NCI-H1930 (cell line): ENCODE measurements at regions not wholly inside any gene's neighbourhood (a gene's known extent, or its start where the extent isn't known, plus 50 kb on each side); places are given as distances from the start of the nearest gene placed in this dataset.

Source experiments
- DNase-seq, 2 experiments: peaks; one replicate each; lab custom pipeline; 2025; lab: John Stamatoyannopoulos, UW

GRCh38 chr6:101212640-101213039, 180.9 kb upstream of the GRIK2 start:
- DNase-seq = no peak

GRCh38 chr6:101222007-101222406, 171.5 kb upstream of the GRIK2 start:
- DNase-seq = no peak

GRCh38 chr6:101224751-101225150, 168.8 kb upstream of the GRIK2 start:
- DNase-seq = no peak

DNA sequence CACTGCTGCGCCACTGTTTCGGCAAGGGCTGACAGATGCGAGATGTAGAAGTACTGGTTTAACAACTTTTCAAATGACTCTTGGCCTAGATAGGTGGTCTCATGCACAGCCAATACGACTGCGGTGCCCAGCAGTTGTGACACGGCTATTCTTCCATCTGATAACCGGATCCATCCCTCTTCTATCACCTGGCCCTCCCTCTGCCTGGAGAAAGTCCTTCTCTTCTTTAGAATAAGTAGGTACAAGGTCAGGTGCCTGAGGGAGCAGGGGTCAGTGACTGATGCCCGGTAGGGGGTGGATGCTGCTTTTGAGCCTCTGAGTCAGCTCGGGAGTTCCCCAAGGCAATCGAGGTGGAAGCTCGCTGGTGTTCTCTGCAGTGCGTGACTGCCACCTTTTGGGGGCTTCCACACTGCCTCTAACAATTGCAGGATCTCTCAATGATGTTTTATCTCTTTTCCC, 166.8 kb upstream of the GRIK2 start:
- peak in 1 of 2 experiments; percentile 1 for DNase-seq

- DNase-seq = no peak
Measured at GRCh38 chr6:101230866-101231265, 162.6 kb upstream of the GRIK2 start.

DNA sequence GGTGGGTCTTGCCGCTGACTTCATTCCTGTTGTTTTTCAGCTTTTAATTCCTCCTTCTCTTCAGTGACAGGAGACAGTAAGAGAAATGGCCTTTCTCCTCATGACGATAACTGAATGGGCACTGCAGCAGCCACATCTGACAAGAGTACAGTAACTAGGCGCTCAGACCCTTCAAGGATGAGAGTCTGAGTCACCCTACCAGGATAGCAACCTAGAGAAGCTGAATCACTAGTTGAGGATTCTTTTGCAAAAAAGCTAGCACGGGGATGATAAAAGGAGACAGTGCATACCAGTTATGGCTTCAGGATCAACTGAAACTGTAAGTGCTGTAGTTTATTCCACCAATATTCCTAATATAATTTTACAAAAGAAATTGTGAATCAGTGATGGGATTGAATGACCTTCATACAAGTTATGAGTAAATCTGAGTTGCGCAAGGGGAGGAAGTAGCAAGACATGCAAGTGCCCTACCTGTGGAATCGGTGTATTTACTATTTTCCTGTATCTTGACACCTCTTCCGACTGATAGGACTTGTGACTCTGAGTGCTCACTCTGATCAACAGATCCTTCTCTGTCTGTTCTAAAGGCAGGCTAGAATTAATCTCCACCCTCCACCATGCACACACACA, 161.8 kb upstream of the GRIK2 start:
- DNase-seq = no peak

DNA sequence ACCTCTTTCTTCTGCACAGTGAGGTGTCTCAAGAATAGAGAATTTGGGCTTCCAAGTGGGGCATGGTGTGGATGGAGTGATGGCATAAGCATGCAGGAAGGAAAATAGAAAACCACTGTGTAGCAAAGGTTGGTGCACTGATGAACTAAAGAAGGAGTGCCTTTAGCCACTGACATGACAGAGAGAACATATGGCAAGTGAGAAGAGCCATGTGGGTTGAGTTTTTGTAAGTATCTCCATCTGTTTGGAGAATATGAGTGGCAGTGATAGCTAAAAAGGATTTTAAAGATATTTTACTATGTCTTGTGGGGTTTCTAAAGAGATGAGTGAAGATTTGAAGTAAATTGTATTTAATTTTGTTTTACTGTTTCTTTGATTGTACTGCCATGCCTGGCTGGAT, 160.5 kb upstream of the GRIK2 start:
- DNase-seq = no peak

- DNase-seq = no peak
Measured at GRCh38 chr6:101236709-101237108, 156.8 kb upstream of the GRIK2 start.

DNA sequence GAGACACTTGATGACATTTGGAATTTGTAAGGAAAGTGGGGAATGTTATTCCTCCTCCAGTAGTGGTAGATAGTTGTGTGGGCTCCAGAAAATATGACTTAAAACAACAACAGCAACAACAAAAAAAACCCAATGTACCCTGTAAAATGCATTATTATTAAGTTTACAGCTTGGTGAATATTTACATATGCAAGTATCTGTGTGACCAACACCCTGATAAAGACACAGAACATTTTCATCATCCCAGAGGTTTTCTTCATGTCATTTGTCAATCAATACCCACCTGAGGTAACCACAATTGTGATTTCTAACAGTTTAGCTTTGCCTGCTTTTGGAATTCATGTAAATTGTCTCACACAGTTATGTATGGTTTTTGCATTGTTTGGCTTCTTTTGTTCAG, 152.1 kb upstream of the GRIK2 start:
- DNase-seq = no peak

DNA sequence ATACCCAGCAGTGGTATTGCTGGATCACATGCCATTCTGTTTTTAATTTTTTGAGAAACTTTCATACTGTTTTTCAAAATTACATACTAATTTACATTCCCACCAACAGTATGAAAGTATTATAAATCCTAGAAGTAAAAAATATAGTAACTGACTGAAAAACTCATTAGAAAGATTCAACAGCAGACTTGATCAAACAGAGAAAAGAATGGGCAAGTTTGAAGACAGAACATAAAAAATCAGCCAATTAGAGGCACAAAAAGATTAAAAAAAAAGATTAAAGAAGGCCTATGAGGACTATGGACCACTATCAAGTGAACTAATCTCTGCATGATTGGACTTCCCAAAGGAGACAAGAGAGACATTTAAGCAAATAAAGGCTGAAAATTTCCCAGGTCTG, 144.0 kb upstream of the GRIK2 start:
- no peak for DNase-seq

DNA sequence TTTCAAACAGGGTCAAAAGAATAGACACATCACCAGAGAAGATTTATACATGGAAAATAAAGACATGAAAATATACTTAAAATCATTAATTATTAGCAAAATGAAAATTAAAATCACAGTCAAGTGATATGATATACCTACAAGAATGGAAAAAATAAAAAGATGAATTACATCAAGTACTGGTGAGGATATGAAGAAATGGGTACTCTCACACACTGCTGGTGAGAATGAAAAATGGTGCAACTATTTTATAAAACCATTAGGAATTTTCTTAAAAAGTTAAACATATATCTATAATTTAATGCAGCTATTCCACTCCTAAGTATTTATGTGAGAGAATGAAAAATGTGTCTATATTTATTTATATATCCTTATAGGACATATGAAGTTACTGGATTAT, 136.3 kb upstream of the GRIK2 start:
- no peak for DNase-seq

DNA sequence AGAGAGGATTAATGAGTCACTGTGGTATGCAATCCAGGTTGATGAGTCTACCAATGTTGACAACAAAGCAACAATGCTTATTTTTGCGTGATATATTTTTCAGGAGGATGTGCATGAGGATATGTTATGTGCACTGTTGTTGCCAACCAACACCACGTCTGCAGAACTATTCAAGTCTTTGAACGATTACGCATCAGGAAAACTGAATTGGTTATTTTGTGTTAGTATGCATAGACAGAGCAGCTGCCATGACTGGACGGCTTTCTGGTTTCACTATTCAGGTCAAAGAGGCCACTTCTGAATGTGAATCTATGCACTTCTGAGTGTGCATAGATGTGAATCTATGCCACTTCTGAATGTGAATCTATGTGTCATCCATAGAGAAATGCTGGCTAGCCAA, 134.0 kb upstream of the GRIK2 start:
- DNase-seq = no peak

DNA sequence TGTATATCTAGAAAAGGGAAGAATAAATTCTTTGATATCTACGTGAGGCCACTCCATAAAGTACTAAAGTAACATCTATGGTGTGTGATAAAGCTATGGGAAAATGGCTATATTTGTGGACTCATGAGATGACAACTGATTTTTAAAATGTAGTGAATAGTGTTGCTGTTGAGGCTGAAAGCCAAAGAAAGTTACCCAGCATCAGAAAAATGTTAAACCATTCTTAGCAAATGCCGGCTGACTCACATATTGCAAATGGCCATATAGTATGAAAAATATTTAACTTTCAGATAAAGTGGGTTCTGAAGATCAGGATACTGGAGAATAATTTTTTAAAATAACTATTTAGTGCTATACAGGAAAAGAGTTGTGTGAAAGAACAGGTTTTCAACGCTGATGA, 129.9 kb upstream of the GRIK2 start:
- no peak for DNase-seq

GRCh38 chr6:101266063-101266462, 127.4 kb upstream of the GRIK2 start:
- DNase-seq = no peak

DNA sequence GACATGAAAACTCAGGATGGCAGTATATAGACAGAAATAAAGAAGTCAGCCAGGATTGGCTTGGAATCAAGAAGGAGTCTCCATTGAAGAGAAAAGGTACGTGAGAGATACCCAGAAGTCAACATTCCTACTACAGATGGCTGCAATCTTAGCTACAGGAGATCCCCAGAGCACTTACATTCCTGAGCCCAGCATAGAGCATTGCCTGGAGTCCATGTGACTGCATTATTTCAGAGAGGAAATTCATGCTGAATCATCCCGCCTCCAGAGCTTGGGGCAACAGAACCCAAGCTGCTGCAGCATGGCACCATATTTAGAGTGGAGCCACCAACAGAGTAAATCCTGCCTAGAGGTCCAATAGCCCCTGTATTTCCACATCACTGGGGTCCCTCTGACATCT, 125.0 kb upstream of the GRIK2 start:
- no peak for DNase-seq

- no peak for DNase-seq
Measured at GRCh38 chr6:101275251-101275650, 118.3 kb upstream of the GRIK2 start.

- DNase-seq = no peak
Measured at GRCh38 chr6:101276066-101276465, 117.4 kb upstream of the GRIK2 start.

DNA sequence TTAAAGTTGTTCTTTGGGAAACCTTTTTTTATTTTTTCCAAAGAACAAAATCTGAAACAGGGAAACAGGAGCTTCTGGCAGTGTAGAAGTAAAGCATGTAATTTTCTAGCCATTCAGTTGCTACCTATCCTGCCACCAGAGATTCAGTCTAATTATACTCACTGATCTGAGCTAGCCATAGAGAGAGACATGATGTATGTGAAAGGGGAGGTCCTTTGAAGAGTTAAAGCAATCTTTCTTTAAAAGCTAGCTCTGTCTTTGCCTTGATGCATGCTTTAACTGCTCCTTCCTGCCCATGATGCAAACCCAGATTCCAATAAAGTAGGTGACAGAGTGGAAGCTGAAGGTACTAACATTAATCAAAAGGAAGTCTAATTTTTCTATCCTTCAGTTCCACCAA, 114.1 kb upstream of the GRIK2 start:
- DNase-seq = no peak

- no peak for DNase-seq
Measured at GRCh38 chr6:101281266-101281665, 112.2 kb upstream of the GRIK2 start.

GRCh38 chr6:101284131-101284530, 109.4 kb upstream of the GRIK2 start:
- DNase-seq = no peak

DNA sequence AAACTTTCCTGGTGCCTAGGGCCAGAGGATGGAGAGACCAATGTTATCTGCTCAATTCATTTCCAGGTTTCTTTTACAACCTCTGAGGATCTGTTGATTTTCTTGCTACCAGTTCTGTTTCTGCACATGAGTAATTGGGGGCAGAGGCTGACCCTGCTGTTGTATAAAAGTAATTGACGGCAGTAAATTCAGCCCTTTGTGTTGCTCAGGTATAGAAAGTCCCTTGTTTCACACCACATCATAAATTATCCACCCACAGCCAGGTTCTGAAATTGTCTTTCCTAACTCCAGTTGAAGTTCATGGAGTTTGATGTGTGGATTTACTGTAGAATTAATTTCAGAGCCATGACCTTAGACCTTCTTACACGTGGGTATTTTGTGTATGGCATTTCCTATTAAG, 107.4 kb upstream of the GRIK2 start:
- no peak for DNase-seq

GRCh38 chr6:101290346-101290745, 103.2 kb upstream of the GRIK2 start:
- DNase-seq = no peak

- DNase-seq = no peak
Measured at GRCh38 chr6:101294051-101294638, 99.4 kb upstream of the GRIK2 start.

DNA sequence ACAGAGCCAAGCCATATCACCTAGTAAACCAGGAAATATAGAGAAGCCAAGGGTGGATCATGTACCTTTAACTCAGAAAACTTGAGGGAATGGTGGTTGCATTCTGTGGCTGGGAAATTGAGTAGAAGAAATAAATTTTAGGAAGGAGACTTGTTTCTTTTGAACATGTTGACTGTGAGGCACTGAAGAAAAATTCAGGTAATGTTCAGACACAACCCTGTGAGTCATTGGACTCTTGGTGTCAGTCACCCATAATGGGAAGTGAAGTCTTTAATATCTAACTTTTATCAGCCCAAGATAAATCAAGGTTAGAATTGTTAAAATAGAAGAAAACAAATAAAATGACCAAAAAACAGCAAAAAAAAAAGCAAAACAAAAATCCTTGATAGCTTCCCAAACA, 98.8 kb upstream of the GRIK2 start:
- DNase-seq = no peak
